ENCODE measurements at regions not wholly inside any gene's neighbourhood (a gene's known extent, or its start where the extent isn't known, plus 50 kb on each side); places are given as distances from the start of the nearest gene placed in this dataset.

DNA sequence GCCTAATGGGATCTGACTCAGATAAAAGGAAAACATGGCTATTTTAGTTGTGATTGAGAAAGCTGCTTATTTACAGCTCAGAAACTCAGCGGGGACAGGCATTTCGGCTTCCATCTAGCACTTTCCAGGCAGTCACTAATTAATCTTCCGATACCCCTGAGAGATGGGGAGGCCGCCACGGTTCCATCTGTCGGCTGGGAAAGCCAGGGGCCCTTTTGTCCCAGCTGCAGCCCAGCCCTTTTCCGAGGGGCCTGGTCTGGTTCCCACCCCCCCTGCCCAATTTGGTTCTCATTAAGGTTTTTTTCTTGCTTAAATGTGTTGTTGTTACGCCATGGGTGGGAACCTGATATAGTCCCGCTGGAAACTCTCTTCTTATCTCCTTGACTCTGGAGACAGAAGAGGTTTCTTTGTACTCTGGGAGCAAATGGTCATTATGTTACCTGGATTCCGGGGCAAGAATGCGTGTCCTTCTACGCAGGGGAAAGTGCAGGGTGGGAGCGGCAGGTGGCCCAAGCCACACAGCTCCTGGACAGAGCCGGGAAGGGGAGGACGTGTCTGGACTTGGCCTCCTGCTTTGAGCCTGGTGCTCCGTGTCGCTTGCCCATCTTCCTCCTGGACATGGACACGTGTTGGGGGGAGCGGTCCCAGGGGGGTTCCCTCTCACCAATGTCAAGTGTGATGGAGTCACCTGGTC is 50.9 kb upstream of the GSE1 start:
- no peak for DNase-seq (ENCODE audit: extremely low read depth in 1 of 11, low read depth in 9 of 11, low spot score in 4 of 11)

DNA sequence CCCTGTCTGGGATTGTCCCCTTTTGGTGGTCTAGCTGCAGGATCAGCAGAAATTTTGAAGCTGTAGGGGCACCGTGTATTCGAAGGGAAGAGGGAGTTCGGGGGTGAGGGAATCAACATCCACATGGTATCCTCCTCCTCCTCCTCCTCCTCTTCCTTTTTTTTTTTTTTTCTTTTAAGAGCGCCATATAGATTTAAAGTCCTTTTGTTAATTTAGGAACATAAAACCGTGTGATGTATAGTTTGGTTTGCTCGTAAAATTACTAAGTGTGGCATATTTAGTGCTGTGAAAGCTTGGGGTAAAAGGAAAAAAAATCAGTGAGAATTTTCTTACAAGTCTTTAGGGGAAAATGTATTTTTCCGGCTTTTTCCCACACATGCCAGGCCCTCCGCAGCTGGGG is 50.1 kb upstream of the GSE1 start:
- no peak for DNase-seq (ENCODE audit: extremely low read depth in 1 of 11, low read depth in 9 of 11, low spot score in 4 of 11)

Measured in renal cortex interstitium (tissue), 11 donors.